ENCODE measurements at regions not wholly inside any gene's neighbourhood (a gene's known extent, or its start where the extent isn't known, plus 50 kb on each side); places are given as distances from the start of the nearest gene placed in this dataset.

GRCh38 chr5:45017568-45017967 lies 208.8 kb downstream of the MRPS30 start:
- TF ChIP-seq CTCF (conservative IDR thresholded peaks at IDR 0.05 in 1 of 2, IDR thresholded peaks at IDR 0.05 in 1 of 2; ENCODE audit: low read depth in 1 of 2, low read length in 2 of 2) (no peak), EZH2 (IDR thresholded peaks at IDR 0.05; ENCODE audit: low read length, missing control alignments) (no peak)
